ENCODE measurements at regions not wholly inside any gene's neighbourhood (a gene's known extent, or its start where the extent isn't known, plus 50 kb on each side); places are given as distances from the start of the nearest gene placed in this dataset.

DNA sequence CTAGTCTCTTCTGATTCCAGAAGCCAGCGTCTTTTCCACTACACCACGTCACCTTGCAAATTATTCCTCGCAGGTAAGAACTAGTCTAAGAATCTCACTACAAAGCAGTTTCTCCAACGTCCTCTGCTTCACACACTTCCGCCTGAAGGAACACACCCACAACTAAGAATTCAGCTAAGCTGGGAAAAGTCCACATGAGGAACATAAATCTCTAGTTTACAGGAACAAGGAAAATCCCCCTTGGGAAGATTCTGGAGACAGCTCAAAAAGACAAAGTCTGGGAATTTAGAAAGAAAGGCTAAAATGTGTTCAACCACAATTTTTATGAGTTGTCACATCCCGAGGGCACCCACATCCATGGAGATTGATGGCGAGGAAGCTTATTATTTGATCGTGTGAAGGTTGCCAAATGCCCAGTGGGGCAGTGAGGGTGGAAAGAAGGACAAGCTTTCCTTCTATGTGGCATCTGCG lies 780.2 kb upstream of the TBX3 start:
- Histone ChIP-seq H3K4me3 (no peak overlapping the region), H3K27me3 (no peaks in the 10 kb centered on the region), H3K9me3 (no peaks in the 10 kb centered on the region), H3K27ac (no peak overlapping the region), H3K4me1 (no peaks in the 10 kb centered on the region), H3K36me3 (no peaks in the 10 kb centered on the region)
- TF ChIP-seq, protein P1, sequence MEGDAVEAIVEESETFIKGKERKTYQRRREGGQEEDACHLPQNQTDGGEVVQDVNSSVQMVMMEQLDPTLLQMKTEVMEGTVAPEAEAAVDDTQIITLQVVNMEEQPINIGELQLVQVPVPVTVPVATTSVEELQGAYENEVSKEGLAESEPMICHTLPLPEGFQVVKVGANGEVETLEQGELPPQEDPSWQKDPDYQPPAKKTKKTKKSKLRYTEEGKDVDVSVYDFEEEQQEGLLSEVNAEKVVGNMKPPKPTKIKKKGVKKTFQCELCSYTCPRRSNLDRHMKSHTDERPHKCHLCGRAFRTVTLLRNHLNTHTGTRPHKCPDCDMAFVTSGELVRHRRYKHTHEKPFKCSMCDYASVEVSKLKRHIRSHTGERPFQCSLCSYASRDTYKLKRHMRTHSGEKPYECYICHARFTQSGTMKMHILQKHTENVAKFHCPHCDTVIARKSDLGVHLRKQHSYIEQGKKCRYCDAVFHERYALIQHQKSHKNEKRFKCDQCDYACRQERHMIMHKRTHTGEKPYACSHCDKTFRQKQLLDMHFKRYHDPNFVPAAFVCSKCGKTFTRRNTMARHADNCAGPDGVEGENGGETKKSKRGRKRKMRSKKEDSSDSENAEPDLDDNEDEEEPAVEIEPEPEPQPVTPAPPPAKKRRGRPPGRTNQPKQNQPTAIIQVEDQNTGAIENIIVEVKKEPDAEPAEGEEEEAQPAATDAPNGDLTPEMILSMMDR (IDR thresholded peaks at IDR 0.05 in 4 of 5, conservative IDR thresholded peaks at IDR 0.05 in 1 of 5) = no peak
- no peak for TF ChIP-seq POLR2A (IDR thresholded peaks at IDR 0.05)
- DNase-seq = no peak
- ATAC-seq = no peak
- in situ Hi-C loops (cut with MboI; ENCODE audit: low sequenced_read_pairs in 4 of 4) (no loop called here), intact Hi-C loops (cut with DNase I; ENCODE audit: low total_unique reads) (no loop called here)

DNA sequence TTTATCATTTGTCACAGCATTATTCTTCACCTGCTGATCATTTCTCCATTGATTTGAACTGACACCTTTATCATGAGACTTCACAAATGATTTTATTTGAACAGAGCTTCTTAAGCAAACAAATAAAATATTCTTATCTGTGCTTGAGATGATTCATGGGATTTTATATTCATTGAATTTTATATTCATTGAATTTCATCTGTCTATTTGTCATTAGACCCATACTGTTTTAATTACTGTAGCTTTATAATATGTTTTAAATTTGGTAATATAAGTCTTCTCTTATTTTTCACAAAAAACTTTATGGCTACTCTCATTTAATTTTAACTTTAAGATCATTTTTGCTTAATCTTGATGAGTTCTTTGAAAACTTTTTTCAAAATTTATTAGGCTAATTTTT lies 777.4 kb upstream of the TBX3 start:
- no peak overlapping the region for H3K27ac ChIP-seq
- TF ChIP-seq, protein P1 (IDR thresholded peaks at IDR 0.05 in 4 of 5, conservative IDR thresholded peaks at IDR 0.05 in 1 of 5) = no peak
- TF ChIP-seq POLR2A (IDR thresholded peaks at IDR 0.05) = no peak
- no peaks in the 10 kb centered on the region for H3K36me3 ChIP-seq
- in situ Hi-C loops (cut with MboI; ENCODE audit: low sequenced_read_pairs in 4 of 4) = no loop called here
- H3K27me3 ChIP-seq = no peaks in the 10 kb centered on the region
- H3K4me3 ChIP-seq = no peak overlapping the region
- H3K4me1 ChIP-seq = no peaks in the 10 kb centered on the region
- DNase-seq (no peak), ATAC-seq (no peak)
- intact Hi-C loops (cut with DNase I; ENCODE audit: low total_unique reads) = no loop called here
- H3K9me3 ChIP-seq = peaks cover 0 to 4% (median 0%) of the 10 kb centered on the region in 3 donors

DNA sequence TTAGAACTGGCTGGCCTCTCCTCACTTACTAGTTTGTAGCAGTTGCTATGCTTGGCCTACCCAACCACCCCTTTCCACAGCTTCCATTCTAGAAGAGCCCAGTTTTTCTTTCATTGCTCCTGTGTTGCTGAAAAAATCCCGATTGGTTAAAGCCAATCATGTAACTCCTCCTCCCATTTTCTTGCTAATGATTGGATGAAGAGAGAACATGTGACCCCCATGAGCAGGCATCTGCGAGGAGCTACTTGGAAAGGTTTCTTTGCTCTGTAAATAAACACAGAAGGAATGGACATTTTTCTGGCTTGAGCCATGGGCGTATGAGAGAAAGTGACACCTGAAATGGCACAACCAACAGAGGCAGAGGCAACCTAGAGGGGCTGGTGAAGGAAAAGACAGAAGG lies 773.8 kb upstream of the TBX3 start:
- no peak overlapping the region for H3K4me3 ChIP-seq
- H3K36me3 ChIP-seq = no peaks in the 10 kb centered on the region
- in situ Hi-C loops (cut with MboI; ENCODE audit: low sequenced_read_pairs in 4 of 4) = no loop called here
- intact Hi-C loops (cut with DNase I; ENCODE audit: low total_unique reads) = loop anchor here (10.0 kb wide), 1 partner anchor 773 kb away; the partner anchor contains the start of gene TBX3
- no peak for DNase-seq
- no peak for TF ChIP-seq POLR2A (IDR thresholded peaks at IDR 0.05)
- TF ChIP-seq, protein P1 (IDR thresholded peaks at IDR 0.05 in 4 of 5, conservative IDR thresholded peaks at IDR 0.05 in 1 of 5) = no peak
- no peaks in the 10 kb centered on the region for H3K4me1 ChIP-seq
- H3K27ac ChIP-seq = no peak overlapping the region
- no peak for ATAC-seq
- no peaks in the 10 kb centered on the region for H3K27me3 ChIP-seq
- H3K9me3 ChIP-seq = peaks cover 0 to 4% (median 0%) of the 10 kb centered on the region in 3 donors

DNA sequence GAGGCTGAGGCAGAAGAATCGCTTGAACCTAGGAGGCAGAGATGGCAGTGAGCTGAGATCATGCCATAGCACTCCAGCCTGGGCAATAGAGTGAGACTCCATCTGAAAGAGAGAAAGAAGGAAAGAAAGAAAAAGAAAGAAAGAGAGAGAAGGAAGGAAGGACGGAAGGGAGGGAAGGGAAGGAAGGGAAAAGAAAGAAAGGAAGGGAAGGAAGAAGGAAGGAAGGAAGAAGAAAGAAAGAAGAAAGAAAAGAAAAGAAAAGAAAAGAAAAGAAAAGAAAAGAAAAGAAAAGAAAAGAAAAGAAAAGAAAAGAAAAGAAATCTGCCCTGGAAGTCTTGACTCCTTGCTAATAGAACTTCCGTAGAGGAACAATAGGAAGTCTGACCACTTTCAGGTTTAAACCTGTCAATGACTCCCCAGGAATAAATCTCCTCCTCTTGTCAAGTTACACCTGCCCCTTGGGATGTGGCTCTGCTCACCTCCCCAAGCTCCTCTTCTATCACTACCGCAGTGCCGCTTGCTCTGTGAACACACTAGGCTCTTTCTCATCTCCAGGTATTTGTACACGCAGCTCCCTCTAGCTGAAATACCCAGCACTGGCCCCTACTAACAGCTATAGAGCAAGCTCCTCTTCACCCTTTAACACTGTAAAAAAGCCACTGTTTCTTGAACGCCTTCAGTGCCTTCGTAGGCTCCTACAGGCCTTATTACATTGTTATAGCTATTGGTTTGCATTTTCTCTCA lies 773.1 kb upstream of the TBX3 start:
- Histone ChIP-seq H3K36me3 (no peaks in the 10 kb centered on the region), H3K4me1 (no peaks in the 10 kb centered on the region), H3K27me3 (no peaks in the 10 kb centered on the region), H3K27ac (no peak overlapping the region), H3K9me3 (peaks cover 0 to 4% (median 0%) of the 10 kb centered on the region in 3 donors), H3K4me3 (no peak overlapping the region)
- TF ChIP-seq, protein P1 (IDR thresholded peaks at IDR 0.05 in 4 of 5, conservative IDR thresholded peaks at IDR 0.05 in 1 of 5) = no peak
- no peak for TF ChIP-seq POLR2A (IDR thresholded peaks at IDR 0.05)
- intact Hi-C loops (cut with DNase I; ENCODE audit: low total_unique reads) = loop anchor here (10.0 kb wide), 1 partner anchor 772 kb away; the partner anchor contains the start of gene TBX3
- no peak for DNase-seq
- in situ Hi-C loops (cut with MboI; ENCODE audit: low sequenced_read_pairs in 4 of 4) = no loop called here
- ATAC-seq = no peak

Data from gastrocnemius medialis (tissue), 4 donors.